Ishikawa (cell line): ENCODE measurements at regions not wholly inside any gene's neighbourhood (a gene's known extent, or its start where the extent isn't known, plus 50 kb on each side); places are given as distances from the start of the nearest gene placed in this dataset.

ENCODE experiments used
- CEBPB ChIP-seq: IDR thresholded peaks from 2 replicates; pipeline ENCODE4 v1.6.1; 2012
- REST ChIP-seq: IDR thresholded peaks from 2 replicates; pipeline ENCODE4 v1.6.1; 2012; ENCODE audit warnings: low read depth, mild to moderate bottlenecking
- TAF1 ChIP-seq: IDR thresholded peaks from 2 replicates; pipeline ENCODE4 v1.6.1; 2012; ENCODE audit warnings: low read depth, mild to moderate bottlenecking

- TF ChIP-seq REST: no peak
- no peak for TF ChIP-seq TAF1
- no peak for TF ChIP-seq CEBPB
Observed at GRCh38 chr5:2399804-2400203, 351.7 kb downstream of the IRX2 start.
